HG02759 (cell line): ENCODE measurements at regions not wholly inside any gene's neighbourhood (a gene's known extent, or its start where the extent isn't known, plus 50 kb on each side); places are given as distances from the start of the nearest gene placed in this dataset.
A peak's percentile ranks its signal among the peaks of the same experiment; 100 is the strongest.
"Not testable (repeated sequence)": the region's sequence is repeated elsewhere in the genome, so short reads cannot be mapped to it uniquely, and the experiment has no call there.

Experiments used
- ATAC-seq: cut with Tn5 transposase; IDR thresholded peaks from one replicate; pipeline ENCODE4 v1.9.1; 2021; ENCODE audit warnings: mild to moderate bottlenecking, moderate library complexity; ENCODE audit not compliant: unreplicated experiment

DNA sequence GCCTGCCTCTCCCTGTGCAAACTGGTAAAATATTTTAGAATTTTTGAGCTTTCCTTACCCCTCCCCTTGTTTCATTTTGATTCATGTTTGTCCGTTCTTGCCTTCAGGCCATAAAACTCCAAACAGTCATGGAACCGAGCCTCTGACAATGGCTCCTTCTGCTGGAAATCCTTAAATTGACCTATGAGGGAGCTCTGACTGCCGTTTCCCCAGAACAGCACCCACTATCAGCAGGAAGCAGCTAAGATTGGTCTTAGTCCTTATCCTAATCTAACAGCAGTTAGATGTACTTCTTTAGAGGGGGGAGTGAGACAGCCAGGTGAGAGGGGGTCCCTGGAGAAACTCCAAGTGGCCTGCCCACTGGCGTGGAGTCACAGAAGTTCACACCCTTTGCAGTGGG, 106.7 kb downstream of the FAM174A start:
- ATAC-seq: no peak

DNA sequence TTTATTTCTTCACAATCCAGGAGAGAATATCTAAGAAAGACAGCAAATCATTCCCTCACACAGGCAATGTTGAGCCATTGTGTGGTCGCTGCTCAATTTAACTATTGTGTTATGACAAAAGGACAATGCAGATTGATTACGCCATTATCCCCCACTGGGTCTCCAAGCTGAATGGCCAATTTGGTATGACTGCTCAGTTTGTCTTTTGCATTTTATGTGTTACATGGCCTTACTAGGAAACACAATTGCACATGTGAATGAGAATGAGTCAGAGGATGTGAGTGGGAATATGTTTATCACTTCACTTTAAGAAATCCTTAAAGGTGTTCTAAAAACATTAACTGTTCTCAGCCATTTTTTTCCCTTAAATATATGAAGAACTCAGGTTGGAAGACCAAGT, 108.3 kb downstream of the FAM174A start:
- ATAC-seq: no peak

DNA sequence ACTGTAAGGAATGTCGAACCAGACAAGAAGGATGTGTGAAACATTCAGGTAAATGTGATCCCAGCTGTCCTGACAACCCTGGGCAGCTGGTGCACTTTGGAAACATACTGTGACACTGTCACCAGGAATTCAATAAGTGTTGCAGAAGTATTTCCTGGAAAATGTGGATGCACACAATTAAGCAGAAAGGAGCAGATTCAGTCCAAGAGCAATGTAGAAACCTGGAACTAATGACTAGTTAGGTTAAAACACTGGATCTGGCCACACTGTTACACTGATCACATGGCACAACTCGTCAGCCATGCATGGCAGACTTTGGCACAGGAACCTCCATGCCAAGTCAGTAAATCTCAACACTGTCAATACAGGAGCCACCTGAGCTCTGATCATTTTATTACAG, 109.0 kb downstream of the FAM174A start:
- ATAC-seq: no peak

DNA sequence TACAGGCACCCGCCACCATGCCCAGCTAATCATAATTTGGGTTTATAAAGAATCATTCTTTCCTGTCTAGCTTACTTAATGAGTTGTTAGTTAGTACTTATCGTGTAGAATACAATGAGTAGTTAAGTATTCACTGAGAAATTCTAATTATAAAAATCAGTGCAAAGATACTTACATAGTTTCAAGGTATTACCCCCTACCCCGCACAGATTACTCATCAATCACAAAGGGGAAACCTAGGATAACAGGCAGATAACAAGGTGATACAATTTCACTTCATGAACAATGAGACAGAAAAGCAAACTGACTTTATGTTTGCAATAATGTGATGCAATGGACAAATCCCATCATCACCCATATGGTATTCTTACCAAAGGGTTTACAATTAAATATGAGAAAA, 109.6 kb downstream of the FAM174A start:
- no peak for ATAC-seq

DNA sequence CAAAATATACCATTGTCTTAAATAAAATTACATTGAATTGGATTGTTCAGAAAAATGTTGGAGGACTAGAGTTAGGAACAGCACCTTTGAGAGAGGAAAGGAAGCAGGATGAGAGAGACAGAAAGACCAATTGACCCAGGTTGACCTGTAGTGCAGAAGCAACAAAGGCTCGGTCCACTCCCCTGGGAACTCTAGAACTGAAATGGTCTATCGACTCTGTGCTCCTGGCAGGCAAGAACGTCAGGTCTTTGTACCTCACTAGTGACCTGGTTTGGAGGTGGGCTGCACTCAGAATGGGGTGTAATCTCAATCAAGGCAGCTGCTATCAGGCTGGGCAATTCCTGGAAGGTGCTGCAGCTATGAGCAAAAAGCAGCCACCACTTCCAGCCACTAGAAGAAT, 110.8 kb downstream of the FAM174A start:
- no peak for ATAC-seq

DNA sequence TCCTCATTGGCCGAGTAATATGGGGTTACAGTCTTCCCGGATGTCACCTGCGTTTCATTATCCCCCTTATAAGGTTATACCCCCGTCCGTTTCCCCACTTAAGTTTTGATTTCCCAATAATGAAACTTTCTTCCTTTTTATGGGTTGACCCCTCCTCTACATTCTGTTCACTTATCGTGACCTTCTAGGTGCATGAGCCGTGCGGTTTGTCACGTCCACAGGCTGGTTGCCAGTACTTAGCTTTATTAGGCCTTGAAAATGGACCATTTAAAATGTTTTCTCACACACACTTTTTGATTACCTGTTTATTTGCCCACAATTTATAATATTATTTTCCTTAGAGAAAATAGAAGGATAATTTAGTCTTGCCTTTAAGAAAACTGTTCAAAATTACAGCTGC, 111.5 kb downstream of the FAM174A start:
- ATAC-seq: no peak

DNA sequence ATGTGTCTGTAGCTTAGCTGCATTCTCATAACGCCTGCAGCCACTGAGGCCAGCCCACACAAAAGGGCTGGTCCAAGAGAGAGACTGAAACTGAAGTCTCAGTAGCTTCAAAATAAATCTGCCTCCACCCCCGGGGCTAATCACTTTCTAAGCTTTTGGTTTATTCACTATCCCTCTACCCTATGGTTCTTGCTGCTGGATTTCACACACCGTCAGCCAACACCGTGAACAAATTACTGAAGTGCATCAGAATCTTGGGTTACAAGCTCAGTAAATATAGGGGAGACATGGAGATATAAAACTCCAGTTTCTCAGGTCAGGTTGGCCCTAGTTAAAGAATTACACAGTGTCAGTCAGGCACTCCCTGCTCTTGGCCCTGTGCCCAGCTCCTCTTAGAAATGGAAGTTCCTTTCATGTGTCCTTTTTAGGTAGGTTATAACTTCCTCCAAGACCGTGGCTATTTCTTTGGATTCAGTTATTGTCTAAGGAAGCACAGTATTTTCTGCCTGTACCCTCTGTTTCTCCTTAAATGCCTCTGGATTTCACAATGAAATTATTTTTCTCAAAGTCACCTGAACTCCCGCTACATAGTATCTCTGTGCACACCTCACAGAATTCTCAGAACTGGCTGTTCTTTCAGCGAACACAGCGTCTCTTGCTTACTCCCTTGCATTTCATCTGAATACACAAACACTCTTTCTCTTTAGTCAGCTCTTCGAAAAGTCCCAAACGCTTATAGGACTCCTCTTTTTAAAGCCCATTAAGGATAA, 112.5 kb downstream of the FAM174A start:
- ATAC-seq: peak; percentile 79

DNA sequence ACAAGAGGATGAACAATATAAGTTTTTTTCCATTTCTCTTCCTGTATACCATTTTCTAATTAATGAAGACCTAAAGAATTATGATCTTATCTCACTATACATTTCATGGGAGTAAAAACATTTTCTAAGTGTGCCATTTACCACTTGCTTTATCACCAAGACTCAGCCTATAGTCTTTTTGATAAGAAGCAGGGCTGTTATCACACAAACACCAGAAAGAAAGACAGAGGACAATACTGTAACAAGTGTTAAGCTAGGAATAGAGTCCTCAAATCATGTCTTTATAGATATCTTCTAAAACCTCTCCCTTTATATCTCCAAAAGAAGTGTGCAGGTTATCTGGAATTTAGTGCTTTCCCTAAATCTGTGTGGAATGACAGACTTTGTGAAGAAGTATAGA, 119.7 kb downstream of the FAM174A start:
- ATAC-seq: no peak

DNA sequence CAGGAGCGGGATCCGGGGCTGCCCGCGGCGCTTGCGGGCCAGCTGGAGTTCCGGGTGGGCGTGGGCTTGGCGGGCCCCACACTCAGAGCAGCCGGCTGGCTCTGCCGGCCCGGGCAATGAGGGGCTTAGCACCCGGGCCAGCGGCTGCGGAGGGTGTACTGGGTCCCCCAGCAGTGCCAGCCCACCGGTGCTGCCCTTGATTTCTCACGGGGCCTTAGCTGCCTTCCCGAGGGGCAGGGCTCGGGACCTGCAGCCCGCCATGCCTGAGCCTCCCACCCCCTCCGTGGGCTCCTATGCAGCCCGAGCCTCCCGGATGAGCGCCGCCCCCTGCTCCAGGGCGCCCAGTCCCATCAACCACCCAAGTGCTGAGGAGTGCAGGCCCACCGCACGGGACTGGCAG, 121.6 kb downstream of the FAM174A start:
- ATAC-seq: not testable (repeated sequence)

DNA sequence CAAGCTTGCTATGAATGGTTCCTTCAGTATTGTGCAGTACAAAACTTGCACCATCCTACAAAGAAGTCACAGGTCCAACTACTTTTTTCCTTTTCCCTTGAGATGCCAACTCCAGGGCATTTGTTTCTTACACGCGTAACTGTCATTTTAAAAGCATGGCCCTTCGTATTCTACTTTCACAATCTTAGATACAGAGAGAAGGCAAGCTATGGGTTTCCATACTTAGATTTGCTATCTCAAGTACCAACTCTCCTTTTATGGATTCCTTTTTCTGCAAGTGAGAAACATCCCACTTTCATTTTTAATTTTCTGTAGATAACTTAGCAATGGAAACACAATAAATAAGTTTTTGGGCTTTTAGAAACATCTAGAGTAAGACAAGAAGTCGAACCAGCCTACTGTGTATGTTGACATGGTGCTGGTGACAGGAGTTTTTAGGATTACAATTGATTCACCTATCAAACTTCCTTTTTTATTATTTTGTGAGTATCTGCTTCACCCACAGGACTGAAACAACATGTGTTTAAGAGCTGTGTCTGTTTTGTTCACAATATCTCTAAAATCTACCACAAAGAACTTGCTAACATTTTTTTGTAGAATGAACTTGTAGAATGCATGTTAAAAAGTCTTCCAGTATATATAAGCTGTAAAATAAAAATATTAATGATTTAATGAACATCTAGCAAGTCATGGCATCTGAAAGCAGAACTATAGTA, 124.1 kb downstream of the FAM174A start:
- no peak for ATAC-seq

DNA sequence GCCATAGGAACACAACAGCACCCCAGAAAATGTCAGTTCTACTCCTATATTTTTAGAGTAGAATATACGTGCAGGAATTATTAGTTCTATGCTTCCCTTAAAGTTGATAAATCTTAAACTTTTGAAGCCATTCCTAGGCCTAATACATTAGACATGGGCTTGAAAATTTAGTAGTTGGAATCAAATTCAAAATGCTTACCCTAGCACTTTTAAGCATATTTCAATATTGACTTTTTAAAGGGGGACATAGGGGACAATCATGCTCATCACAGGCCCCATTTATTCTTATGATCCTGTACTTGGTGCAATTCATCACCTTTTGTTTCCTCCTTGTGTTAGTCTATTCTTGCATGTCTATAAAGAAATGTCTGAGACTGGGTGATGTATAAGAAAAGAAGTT, 129.0 kb downstream of the FAM174A start:
- ATAC-seq: no peak

DNA sequence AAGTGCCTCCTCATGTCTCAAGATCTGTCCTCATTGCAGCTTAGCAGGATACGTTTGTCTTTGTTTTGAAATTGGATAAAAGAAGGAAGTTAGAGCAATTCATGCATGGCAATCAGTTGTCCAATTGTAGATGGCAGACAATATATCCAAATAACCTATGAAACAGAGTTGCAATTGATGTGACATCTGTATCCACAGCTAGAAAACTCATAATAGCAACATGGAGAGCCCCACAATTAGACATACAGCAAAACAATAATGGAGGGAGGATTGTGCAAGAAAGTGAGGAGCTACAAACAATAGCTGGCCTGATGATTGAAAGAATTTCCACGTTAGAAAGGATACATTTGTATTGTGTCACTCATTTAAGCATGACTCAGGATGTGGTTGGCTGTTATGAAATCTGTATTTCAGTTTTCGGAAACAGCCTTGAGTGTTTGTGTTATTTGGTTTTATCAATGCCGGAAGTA, 132.0 kb downstream of the FAM174A start:
- ATAC-seq: peak; percentile 45

DNA sequence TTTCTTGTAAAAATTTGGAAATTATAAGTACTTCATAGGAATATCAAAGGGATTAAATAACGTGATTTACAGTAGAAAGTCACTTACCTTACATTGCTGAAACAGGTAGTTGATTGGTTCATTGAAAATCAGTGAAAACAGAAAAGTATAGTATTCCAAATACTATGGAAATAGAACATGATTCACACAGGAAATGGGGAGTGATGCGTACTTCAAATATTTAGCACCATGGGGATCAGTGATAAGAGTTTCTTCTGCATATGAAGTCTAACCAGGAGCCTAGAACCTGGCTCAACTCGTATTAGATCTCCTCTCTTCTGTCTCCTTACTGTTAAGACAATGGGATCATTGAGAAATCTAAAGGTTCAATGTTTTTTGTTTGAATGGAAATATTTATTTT, 133.3 kb downstream of the FAM174A start:
- ATAC-seq: no peak

DNA sequence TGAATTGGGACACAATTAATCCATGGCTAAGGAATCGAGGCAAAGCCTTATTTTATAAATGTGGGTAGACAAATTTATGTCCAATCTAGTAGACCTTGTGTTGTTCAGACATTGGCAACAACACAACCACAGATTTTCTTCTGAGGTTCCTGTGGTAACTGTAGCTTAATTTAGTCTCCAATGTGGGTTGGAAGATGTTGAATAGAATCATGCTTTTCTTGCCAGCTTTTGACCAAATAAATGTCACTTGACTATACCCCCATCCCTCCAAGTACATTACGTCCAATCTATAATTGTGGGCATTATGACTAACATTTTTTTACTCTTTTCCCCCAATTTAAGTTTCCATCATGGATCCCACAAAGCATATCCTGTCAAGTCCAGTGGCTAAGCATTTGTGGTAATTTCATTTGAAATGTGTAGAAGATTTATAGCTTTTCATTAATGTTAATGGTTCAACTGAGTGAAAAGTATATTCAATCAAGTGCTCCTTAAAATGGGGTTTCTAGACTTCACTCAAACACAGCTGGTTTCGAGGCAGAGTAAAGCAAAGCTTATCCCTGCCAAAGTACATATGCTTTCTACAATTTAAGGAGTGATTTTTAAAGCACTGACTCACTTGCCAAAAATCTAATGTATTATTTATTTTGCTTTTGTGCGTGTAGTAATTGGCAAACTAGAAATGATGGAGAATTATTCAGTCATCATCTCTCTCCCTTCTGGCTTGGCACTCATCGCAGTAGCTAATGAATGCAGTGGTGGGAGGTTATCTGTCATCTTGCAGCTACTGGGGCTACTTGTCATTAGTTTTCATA, 141.8 kb downstream of the FAM174A start:
- ATAC-seq: no peak

DNA sequence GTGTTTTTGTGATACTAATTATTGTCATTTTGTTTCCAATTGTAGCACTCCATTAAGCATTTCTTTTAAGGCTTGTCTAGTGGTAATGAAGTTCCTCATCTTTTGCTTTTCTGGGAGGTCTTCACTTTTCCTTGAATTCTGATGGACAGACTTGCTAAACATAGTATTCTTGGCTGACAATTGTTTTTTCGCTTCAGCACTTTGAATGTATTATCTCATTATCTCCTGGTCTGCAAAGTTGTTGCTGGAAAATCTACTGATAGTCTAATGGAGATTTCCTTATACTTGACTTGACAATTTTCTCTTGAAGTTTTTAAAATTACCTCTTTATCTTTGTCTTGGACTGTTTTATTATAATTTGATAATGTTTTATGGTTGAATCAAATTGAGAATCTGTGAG, 147.5 kb downstream of the FAM174A start:
- no peak for ATAC-seq

DNA sequence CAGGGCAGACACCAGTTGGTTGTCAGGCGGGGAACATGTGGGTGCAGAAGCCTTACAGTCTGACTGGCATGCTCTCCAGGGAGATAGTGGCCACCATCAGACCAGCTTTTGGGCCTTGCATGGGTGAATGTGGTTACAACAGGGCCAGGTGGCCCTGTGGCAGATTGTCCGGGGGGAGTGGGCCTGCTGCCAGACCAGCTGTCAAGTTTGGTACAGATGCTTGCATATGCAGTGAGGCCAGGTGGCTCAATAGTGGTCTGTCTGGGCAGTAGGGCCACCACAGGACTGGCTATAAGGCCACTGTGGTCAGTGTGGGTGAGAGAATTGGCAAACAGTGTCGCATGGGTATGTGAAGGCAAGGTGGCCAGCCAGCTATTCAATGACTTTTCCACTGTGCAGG, 148.7 kb downstream of the FAM174A start:
- ATAC-seq: no peak

DNA sequence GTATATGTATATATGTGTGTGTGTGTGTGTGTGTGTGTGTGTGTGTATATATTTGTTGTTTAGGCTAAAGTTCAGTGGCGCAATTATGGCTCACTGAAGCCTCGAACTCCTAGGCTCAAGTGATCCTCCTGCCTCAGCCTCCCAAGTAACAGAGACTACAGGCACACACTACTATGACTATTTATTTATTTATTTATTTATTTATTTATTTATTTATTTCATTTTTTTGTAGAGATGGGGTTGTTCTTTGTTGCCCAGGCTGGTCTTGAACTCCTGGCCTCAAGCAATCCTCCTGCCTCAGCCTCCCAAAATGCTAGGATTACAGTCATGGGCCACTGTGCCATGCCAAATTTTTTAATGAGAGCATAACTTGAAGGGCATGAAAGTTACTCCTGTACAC, 149.9 kb downstream of the FAM174A start:
- not testable (repeated sequence) for ATAC-seq

DNA sequence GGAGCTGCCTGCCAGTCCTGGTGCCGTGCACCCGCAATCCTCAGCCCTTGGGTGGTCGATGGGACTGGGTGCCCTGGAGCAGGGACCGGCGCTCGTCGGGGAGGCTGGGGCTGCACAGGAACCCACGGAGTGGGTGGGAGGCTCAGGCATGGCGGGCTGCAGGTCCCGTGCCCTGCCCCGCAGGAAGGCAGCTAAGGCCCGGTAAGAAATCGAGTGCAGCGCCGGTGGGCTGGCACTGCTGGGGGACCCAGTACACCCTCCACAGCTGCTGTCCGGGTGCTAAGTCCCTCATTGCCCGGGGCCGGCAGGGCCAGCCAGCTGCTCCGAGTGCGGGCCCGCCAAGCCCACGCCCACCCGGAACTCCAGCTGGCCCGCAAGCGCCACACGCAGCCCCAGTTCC, 153.7 kb downstream of the FAM174A start:
- ATAC-seq: not testable (repeated sequence)

DNA sequence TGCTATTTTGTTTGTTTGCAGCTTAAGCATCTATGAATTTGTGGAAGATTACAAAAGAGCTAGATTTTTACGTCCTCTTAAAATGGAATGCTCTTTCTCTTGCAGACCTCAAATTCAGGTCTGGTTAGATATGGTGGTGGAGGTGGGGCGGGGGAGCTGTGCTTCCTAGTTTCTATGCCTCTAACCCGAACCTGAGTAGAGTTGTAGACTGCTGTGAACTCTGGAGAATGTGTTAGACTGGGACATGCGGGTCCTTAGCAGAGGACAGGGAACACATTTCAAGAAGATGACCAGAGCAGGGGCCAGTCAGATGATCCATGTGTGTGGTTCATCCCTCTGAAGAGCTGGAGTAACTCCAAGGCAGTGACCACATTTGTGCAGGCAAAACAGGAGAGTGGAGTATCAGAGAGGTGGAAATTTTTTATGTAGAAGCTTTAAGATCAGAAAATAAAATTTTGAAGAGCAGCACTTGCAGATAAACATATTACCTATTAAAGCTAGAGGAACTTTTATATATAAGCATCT, 154.9 kb downstream of the FAM174A start:
- ATAC-seq: no peak

DNA sequence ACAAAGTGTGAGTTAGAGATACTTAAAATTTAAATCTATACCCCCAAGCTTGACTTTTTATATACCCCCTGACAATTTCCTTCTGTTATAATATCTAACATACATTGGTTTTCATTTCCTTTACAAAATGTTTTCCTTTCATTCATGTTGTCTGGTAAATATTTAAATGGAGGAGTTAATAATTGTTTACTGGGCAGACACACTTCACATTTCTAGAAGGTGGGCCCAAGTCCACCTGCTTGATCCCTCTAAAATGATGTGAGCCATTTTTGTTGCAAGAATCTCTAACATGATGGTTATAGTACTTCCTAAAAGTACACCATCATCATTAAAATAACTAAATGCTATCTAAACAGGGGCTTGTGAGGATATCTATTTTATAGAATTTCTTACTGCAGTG, 155.9 kb downstream of the FAM174A start:
- no peak for ATAC-seq

DNA sequence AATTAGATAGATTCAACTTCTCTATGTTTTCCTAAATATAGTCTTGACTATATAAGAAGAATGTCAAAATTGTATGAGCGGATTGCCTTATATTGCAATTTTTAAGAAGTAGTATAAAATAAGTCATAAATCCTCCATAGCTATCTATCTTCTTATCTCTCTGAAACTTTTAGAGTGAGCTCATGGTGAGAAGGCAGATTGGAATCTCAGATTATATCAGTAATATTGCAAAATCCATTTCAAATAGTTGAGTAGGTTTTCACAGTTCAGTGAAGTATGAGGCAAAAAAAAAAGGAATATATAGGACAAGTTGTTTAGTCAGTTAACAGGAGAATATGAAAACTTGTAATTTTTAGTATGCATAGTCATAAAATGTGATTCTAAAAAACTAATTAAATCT, 156.4 kb downstream of the FAM174A start:
- ATAC-seq: no peak
